GM10248 (cell line): ENCODE measurements at regions not wholly inside any gene's neighbourhood (a gene's known extent, or its start where the extent isn't known, plus 50 kb on each side); places are given as distances from the start of the nearest gene placed in this dataset.

Experiments used
- CTCF ChIA-PET: fragments of 300-600 bp; sonication (Branson Sonifier 250); formaldehyde crosslinking; extraction: SDS; loops from one replicate; lab custom pipeline; 2021; ENCODE audit warnings: antibody characterized with exemption; lab: Yijun Ruan, JAX
- POLR2A ChIA-PET: fragments of 350-650 bp; sonication (Branson Sonifier 250); formaldehyde crosslinking; extraction: SDS; loops from one replicate; lab custom pipeline; 2020; ENCODE audit warnings: antibody characterized with exemption; lab: Yijun Ruan, JAX
- DNase-seq: peaks from one replicate; pipeline ENCODE4 v3.0.0; 2012; ENCODE audit errors: extremely low spot score
- TF ChIP-seq, protein P1 (sequence below): IDR thresholded peaks from 2 replicates; pipeline ENCODE4 v1.5.1; 2012; ENCODE audit warnings: mild to moderate bottlenecking, low read depth; ENCODE audit errors: extremely low read depth, missing control alignments, control extremely low read depth

DNA sequence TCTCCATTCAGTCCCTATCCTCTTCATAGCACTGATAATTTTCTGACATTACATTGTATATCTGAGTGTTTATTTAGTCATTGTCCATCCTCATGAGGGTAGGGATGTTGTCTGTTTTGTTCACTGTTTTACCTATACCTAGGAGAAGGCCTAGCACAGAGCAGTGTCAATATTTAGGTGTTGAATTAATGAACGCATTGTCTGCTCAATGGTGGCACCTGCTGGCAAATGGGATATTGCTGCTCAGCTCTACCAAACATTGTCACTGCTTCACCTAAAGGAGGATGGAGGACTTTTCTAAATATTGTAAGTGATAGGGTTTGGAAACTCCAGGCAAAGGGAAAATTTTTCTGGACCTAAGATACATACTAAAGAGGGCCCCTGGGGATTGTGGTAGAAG, 243.9 kb downstream of the RRAGC start:
- DNase-seq: no peak
- CTCF ChIA-PET: no interaction called here
- POLR2A ChIA-PET: no interaction called here
- TF ChIP-seq, protein P1, sequence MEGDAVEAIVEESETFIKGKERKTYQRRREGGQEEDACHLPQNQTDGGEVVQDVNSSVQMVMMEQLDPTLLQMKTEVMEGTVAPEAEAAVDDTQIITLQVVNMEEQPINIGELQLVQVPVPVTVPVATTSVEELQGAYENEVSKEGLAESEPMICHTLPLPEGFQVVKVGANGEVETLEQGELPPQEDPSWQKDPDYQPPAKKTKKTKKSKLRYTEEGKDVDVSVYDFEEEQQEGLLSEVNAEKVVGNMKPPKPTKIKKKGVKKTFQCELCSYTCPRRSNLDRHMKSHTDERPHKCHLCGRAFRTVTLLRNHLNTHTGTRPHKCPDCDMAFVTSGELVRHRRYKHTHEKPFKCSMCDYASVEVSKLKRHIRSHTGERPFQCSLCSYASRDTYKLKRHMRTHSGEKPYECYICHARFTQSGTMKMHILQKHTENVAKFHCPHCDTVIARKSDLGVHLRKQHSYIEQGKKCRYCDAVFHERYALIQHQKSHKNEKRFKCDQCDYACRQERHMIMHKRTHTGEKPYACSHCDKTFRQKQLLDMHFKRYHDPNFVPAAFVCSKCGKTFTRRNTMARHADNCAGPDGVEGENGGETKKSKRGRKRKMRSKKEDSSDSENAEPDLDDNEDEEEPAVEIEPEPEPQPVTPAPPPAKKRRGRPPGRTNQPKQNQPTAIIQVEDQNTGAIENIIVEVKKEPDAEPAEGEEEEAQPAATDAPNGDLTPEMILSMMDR: no peak

DNA sequence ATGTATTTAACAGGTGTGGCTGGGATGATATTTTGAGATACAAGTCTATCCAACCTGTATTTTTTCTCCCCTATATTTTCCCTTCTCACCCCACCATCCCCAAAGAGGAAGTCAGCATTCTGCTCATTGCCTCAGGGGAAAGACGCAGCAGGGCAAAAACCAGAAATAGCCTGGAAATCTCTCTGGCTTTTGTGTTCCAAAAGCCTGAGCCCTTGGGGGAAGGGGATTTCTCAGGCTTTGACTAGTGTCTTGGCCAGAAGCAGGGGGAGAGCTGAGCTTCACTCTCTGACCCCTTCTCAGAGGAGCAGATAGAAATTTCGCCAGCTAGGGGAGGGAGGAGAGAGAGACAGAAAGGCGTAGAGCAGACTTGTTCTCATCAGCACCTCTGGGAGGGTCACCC, 244.7 kb downstream of the RRAGC start:
- TF ChIP-seq, protein P1: no peak
- DNase-seq: no peak
- ChIA-PET POLR2A (no interaction called here), CTCF (no interaction called here)

DNA sequence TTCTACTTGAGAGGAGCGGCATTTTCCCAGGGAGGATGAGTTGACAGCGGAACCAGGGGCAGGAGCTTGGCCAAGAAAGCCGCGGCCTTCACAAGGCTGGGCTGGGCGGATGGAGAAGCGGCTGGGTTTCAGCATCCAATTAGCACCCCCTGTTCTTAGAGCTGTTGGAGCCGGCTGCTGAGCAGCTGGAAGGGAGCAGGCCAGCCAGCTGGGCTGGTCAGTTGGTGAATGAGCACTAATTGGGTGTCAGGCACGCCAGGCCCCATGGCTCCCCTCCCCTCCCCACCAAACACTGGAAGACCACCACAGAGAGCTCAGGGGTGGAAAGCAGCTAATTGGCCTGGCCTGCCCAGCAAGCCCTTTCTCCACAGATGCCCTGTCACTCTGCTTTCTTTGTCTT, 245.6 kb downstream of the RRAGC start:
- CTCF ChIA-PET: interaction anchor here (0.8 kb wide), 1 partner anchor 26 kb away, joined by 3 read pairs; no protein-coding TSS in a partner anchor
- POLR2A ChIA-PET: no interaction called here
- TF ChIP-seq, protein P1: no peak
- DNase-seq: no peak

DNA sequence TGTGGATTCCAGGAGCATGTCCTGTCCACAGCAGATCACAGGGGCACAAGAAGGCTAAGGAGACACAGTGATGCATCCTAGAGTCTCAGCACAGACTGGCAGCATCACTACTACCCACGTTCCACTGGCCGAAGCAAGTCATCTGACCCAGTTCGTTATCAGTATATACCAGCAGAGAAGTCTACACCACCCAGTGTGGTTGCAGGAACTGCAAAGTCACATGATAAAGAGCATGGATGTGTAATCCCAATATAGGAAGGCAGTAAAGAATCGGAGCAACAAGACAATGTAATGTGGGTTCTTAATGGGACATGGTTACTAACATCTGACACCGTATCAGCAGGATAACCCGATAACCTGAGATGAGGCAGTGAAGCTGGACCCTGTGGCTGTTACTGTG, 246.6 kb downstream of the RRAGC start:
- ChIA-PET CTCF (no interaction called here), POLR2A (no interaction called here)
- no peak for DNase-seq
- TF ChIP-seq, protein P1: no peak

DNA sequence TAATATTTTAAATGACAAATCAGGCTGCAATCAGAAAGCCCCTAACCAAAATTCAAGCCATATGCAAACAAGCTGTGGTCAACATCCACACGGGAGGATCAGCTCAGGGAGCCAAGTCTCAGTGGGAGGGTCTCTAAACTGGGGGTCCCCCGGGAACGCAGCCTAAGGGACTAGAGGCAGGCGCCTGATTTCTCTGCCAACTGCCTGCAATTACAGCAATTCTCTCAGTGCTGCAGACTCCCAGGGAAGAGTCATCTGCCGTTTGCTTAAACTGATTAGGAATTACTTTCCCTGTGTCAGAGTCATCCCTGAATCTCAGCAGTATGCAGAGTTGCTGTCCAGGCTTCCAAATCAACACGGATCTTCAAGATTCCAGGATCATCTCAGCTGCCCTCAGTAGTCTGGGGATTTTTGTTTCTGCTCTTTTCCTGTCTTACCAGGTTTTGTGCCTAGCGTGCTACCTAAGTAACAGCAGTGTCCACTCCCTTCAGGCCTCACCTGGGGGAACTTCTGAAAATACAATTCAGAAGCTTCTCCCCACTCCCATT, 247.8 kb downstream of the RRAGC start:
- no peak for DNase-seq
- TF ChIP-seq, protein P1: no peak
- POLR2A ChIA-PET: interaction anchor here (0.6 kb wide), 1 partner anchor 99 kb away, joined by 3 read pairs; no protein-coding TSS in a partner anchor
- CTCF ChIA-PET: no interaction called here

DNA sequence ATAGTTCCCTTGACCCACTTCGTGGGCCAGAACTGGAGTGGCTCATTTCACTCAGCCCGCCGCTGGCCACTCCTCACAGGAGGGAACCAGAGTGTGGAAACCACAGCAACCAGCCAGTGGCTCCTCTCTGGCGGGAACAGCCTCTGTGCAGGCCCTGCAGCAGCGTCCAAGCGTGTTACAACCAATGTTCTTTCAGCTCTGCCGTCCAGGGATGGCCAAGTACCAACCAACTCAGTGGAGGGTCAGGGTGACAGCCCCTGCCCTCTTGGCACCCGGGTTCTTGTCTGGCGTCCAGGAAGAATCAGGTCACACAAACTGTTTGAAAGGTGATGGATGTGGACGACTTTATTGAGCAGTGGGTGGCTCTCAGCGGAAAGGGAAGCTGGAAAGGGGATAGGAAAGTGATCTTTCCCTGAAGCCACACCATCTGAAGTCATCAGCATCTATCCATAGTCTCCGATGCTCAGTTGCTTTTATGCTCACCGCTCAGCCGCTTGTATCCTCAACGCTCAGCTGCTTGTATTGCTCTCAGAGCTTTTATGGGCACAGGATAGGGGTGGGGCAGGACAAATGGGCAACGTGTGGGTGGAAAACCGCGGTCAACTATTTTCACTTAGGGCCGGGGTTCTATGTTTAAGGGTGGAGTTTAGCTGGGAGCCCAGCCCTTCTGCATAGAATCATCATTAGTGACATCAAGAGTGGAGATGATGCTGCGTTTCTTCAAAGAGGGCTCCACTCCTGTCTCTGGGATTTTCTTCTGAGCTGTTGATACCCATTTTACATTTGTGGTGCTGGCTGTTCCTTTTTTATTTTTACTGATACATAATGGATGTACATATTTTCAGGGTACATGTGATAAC, 250.2 kb downstream of the RRAGC start:
- DNase-seq: no peak
- ChIA-PET POLR2A (no interaction called here), CTCF (interaction anchor here (0.7 to 1.9 kb wide), 5 partner anchors 12 to 357 kb away, joined by 3 to 10 read pairs (median 3); no protein-coding TSS in a partner anchor)
- TF ChIP-seq, protein P1: no peak
